ENCODE measurements at regions not wholly inside any gene's neighbourhood (a gene's known extent, or its start where the extent isn't known, plus 50 kb on each side); places are given as distances from the start of the nearest gene placed in this dataset.

DNA sequence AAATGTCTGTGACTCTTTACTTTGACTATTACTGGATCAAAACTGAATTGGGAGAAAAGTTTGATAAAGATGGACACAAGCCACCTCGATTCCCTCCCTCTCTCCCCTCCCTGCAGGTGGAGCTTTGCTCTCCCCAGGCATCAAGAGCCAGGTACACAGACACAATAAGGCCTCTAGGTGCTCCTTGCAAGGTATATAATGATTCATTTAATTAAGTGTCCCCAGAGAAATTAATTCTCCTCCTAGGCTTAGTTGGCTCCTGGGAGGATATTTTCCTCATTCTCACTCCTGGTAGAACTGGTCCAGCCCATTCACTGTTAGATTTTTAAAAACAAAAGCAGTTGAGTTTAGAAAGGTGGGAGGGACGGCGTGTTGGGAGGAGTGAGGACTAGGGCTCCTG is 352.4 kb upstream of the SMIM21 start:
- no peak overlapping the region for H3K27ac Mint-ChIP-seq
- no peaks in the 10 kb centered on the region for H3F3A ChIP-seq (replicated peaks; ENCODE audit: low read depth)
- no peak for TF ChIP-seq JUNB (IDR thresholded peaks at IDR 0.05; ENCODE audit: unreplicated experiment)
- peak in 1 of 2 experiments; percentile 22; a peak in 1 of 4 replicates for TF ChIP-seq CTCF (conservative IDR thresholded peaks at IDR 0.05; ENCODE audit: low read depth in 2 of 2)
- TF ChIP-seq EZH2phosphoT487 (IDR thresholded peaks at IDR 0.05; ENCODE audit: unreplicated experiment) = no peak
- no peak for TF ChIP-seq STAT1 (IDR thresholded peaks at IDR 0.05; ENCODE audit: unreplicated experiment)

GRCh38 chr18:75779450-75779849 is 351.9 kb upstream of the SMIM21 start:
- H3K27ac ChIP-seq (ENCODE audit: low read depth) = no peak overlapping the region
- no peaks in the 10 kb centered on the region for H4K20me1 ChIP-seq (replicated peaks; ENCODE audit: insufficient read depth)
- no peak overlapping the region for H2AFZ ChIP-seq
- H3K4me1 ChIP-seq (ENCODE audit: insufficient read depth) = no peaks in the 10 kb centered on the region
- no peak overlapping the region for H3K4me3 ChIP-seq
- H3K36me3 Mint-ChIP-seq (ENCODE audit: low read depth) = no peaks in the 10 kb centered on the region
- no peaks in the 10 kb centered on the region for H3K79me2 ChIP-seq (replicated peaks; ENCODE audit: insufficient read depth)
- peaks cover 3% of the 10 kb centered on the region for H3K27me3 Mint-ChIP-seq (ENCODE audit: insufficient read depth, low read depth, poor library complexity)
- H3K27me3 ChIP-seq (ENCODE audit: insufficient read depth) = no peaks in the 10 kb centered on the region
- no peaks in the 10 kb centered on the region for H3K9me2 ChIP-seq (ENCODE audit: insufficient read depth)
- no peaks in the 10 kb centered on the region for H3F3A ChIP-seq (replicated peaks; ENCODE audit: low read depth)
- DNase-seq (ENCODE audit: low spot score) (no peak), ATAC-seq (no peak)
- H3K36me3 ChIP-seq (ENCODE audit: insufficient read depth) = no peaks in the 10 kb centered on the region
- H3K27ac Mint-ChIP-seq = no peak overlapping the region
- no peaks in the 10 kb centered on the region for H3K9me3 Mint-ChIP-seq
- peaks cover 20% of the 10 kb centered on the region for H3K4me1 Mint-ChIP-seq
- H3K4me3 Mint-ChIP-seq = no peak overlapping the region
- TF ChIP-seq, protein P1, sequence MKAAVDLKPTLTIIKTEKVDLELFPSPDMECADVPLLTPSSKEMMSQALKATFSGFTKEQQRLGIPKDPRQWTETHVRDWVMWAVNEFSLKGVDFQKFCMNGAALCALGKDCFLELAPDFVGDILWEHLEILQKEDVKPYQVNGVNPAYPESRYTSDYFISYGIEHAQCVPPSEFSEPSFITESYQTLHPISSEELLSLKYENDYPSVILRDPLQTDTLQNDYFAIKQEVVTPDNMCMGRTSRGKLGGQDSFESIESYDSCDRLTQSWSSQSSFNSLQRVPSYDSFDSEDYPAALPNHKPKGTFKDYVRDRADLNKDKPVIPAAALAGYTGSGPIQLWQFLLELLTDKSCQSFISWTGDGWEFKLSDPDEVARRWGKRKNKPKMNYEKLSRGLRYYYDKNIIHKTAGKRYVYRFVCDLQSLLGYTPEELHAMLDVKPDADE (IDR thresholded peaks at IDR 0.05) = no peak
- TF ChIP-seq EZH2 (IDR thresholded peaks at IDR 0.05; ENCODE audit: low read depth, unreplicated experiment) = no peak
- no peak for TF ChIP-seq EZH2phosphoT487 (IDR thresholded peaks at IDR 0.05; ENCODE audit: unreplicated experiment)
- TF ChIP-seq NANOG (IDR thresholded peaks at IDR 0.05; ENCODE audit: borderline replicate concordance) = no peak
- TF ChIP-seq ZNF114 (CRISPR knock-in tag; IDR thresholded peaks at IDR 0.05) = no peak
- TF ChIP-seq ZNF462 (CRISPR knock-in tag; IDR thresholded peaks at IDR 0.05) = no peak
- no peak for TF ChIP-seq CREB1 (CRISPR knock-in tag; IDR thresholded peaks at IDR 0.05; ENCODE audit: low read depth)
- no peak for TF ChIP-seq CTCF (conservative IDR thresholded peaks at IDR 0.05; ENCODE audit: low read depth in 2 of 2)
- no peak overlapping the region for H3K4me2 ChIP-seq

More for the DNA sequence above, 352.4 kb upstream of the SMIM21 start:
- Histone ChIP-seq H3K79me2 (replicated peaks; ENCODE audit: insufficient read depth) (no peaks in the 10 kb centered on the region), H3K4me2 (no peak overlapping the region), H3K4me1 (ENCODE audit: insufficient read depth) (no peaks in the 10 kb centered on the region), H2AFZ (no peak overlapping the region), H4K20me1 (replicated peaks; ENCODE audit: insufficient read depth) (no peaks in the 10 kb centered on the region), H3K4me3 (no peak overlapping the region), H3K27me3 (ENCODE audit: insufficient read depth) (no peaks in the 10 kb centered on the region), H3K36me3 (ENCODE audit: insufficient read depth) (no peaks in the 10 kb centered on the region), H3K9me2 (ENCODE audit: insufficient read depth) (no peaks in the 10 kb centered on the region), H3K27ac (ENCODE audit: low read depth) (no peak overlapping the region)
- no peaks in the 10 kb centered on the region for H3K9me3 Mint-ChIP-seq
- DNase-seq (ENCODE audit: low spot score) (no peak), ATAC-seq (peak; percentile 23; the same call in 1 of the 3 replicates)
- no peak overlapping the region for H3K4me3 Mint-ChIP-seq
- peaks cover 3% of the 10 kb centered on the region for H3K27me3 Mint-ChIP-seq (ENCODE audit: insufficient read depth, low read depth, poor library complexity)
- no peaks in the 10 kb centered on the region for H3K36me3 Mint-ChIP-seq (ENCODE audit: low read depth)
- H3K4me1 Mint-ChIP-seq = peaks cover 20% of the 10 kb centered on the region

Data from GM23338 (cell line).